GM18873 (cell line): ENCODE measurements at regions not wholly inside any gene's neighbourhood (a gene's known extent, or its start where the extent isn't known, plus 50 kb on each side); places are given as distances from the start of the nearest gene placed in this dataset.

Source experiments
- ATAC-seq: cut with Tn5 transposase; IDR thresholded peaks from one replicate; pipeline ENCODE4 v1.9.1; 2021; ENCODE audit warnings: mild to moderate bottlenecking, moderate library complexity, moderate number of reproducible peaks; ENCODE audit not compliant: unreplicated experiment, low FRiP score

DNA sequence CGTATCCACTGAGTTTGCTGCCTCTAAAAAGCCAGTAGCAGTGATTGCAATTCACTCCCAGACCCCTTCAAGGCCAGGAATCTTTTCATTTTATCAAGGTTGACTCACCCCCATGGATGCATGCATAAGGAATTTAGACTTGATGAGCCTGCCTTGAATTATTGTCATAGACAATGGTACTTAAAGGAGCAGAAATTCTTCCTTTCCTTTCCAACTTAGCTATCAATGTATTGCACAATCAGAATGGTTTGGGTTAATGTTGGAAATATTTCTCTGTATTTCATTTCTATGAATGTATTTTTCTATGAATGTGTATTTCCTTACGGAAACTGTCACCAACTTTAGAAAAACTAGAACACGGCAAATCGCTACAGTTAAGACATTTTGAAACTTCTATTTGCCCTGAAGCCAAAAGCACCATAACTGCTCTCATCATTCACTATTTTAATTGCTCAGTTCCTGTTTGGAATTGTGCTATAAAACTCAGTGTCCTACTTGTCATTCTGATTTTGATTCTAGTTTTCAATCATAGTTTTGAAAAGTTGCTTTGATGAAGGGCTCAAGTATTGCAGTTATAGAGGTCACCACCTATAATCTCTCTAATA, 355.7 kb upstream of the AKR1E2 start:
- ATAC-seq: no peak

DNA sequence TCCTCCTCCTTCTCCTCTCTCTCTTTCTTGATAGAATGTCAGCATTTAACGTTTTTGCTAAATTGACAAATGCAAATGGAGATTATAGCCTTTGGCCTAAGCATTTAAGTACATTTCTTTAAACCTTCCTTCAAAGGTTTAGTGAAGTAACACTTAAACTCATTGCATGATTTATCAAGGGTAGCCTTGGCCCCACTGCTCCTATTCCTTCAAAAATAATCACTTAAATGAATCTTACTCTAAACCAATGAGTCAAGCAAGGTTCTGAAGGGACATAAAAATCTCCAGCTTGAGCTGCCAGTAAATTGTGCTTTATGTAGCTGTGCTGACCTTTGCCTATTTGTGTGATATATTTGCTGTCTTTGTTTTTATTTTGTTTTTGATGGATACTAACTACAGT, 358.5 kb upstream of the AKR1E2 start:
- no peak for ATAC-seq

DNA sequence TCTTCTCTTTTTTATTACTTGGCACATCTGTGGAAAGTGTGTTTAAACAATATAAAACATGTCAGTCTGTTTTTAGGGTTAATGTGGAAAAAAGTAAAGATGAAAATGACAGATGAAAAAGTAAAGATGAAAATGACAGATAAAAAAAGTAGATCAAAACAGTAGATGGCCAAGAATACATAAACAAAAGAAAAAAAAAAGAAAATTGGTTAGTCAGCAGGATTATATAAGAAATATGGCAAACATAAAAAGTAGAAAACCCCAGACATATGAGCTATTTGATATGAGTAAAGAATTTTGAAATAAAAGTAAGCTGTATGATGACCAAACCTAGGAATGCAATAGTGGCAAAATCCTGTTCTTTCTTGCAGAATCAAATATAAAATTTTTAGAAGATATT, 365.7 kb upstream of the AKR1E2 start:
- no peak for ATAC-seq

DNA sequence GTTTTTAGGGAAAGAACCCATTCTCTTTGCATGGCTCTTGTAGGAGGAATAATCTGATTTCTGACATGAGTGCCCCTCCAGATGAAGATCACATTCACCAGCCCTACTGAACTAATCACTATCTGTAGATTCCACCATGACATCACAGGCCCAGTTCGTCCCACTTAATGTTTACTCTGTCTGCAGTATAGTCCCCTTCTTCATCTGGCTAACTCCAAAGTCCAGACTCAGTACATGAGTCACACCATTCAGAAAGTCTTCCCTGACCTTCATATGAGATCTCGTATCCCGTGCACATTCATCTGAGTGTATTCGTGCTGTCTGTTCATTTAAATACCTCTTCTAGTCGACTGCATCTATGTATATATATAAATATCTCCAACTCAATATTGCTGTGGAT, 366.5 kb upstream of the AKR1E2 start:
- no peak for ATAC-seq

DNA sequence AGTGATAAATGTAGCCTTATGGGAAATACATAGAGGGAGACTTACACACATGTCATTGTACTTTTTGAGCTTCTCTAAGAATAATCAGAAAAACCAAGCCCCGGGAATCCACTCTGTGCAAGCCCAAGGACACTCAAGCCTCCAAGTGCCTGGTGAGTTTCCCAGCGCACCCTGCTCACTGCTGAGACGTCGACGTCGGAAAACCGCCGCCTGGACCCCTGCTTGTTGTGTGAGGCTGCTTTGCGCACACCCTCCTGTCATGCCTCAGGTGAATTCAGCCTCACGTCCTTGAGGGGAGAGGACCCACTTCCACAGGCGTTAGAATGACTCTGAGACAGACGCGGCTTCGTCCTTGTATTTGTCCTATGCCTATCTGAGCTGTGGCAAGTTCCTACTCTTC, 368.4 kb upstream of the AKR1E2 start:
- ATAC-seq: no peak

DNA sequence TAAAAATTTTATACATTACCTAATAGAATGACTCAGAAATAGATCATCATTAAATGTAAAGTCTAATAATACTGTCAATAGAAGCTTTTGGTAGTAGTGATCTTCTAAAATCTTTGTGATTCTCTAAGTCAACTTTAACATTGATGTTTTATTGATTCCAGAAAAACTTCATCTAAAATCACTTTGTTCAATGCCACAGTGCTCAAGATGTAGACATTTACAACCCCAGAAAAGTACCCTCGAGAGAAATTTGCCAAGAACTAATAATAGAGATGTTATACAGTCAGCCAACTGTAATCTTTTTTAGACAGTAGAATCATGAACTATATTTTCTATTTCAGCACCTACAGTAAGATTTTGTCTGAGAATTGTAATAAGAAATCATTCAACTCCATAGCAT, 369.2 kb upstream of the AKR1E2 start:
- no peak for ATAC-seq

DNA sequence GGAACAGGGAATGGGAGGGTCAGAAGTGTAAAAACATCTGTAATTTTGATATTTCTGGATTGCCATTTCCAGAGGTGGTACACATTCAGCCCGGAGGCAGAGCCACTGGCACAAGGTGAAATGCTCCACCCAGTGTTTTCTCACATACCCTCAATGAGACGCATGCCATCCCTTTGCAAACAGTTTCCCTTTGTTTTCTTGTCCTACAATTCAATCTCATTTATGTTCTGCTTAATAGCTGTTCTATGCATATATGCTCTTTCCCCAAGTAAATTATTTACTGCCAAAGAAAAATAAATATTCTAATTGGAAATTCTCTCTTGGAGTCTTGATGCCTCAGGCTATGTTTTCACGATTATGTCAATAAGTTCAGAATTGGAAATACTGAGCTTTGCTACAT, 369.7 kb upstream of the AKR1E2 start:
- no peak for ATAC-seq

DNA sequence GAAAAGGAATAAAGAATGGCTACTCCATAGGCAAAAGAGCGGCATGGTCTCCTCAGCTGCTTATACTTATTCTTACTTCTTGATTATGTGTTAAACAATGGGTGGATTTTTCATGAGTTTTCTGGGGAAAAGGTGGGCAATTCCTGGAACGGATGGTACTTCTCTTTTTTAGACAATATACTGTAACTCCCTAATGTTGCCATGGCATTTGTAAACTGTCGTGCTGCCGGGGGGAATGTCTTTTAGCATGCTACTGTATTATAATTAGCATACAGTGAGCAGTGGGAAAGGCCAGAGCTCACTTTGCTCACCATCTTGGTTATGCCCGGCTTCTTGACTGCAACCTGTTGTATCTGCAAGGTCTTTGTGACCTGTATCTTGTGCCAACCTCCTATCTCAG, 372.1 kb upstream of the AKR1E2 start:
- no peak for ATAC-seq

DNA sequence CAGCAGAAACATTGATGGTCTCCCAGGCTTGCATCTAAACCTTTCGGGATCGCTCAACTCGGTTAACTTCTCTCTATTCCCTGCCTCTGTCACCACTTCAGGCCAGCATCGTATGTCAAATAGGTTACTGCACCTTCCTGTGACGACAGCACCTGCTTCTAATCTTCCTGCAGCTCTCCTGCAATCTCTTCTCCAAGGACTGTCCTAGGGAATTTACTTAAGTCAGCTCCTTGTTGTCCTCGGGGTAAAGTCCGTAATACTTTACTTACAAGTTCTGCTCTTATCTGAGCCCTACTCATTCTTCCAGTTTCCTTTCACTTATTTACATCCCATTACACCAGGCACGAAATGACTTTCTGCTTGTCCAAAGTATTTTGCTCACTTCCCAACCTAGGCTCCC, 372.7 kb upstream of the AKR1E2 start:
- ATAC-seq: no peak

DNA sequence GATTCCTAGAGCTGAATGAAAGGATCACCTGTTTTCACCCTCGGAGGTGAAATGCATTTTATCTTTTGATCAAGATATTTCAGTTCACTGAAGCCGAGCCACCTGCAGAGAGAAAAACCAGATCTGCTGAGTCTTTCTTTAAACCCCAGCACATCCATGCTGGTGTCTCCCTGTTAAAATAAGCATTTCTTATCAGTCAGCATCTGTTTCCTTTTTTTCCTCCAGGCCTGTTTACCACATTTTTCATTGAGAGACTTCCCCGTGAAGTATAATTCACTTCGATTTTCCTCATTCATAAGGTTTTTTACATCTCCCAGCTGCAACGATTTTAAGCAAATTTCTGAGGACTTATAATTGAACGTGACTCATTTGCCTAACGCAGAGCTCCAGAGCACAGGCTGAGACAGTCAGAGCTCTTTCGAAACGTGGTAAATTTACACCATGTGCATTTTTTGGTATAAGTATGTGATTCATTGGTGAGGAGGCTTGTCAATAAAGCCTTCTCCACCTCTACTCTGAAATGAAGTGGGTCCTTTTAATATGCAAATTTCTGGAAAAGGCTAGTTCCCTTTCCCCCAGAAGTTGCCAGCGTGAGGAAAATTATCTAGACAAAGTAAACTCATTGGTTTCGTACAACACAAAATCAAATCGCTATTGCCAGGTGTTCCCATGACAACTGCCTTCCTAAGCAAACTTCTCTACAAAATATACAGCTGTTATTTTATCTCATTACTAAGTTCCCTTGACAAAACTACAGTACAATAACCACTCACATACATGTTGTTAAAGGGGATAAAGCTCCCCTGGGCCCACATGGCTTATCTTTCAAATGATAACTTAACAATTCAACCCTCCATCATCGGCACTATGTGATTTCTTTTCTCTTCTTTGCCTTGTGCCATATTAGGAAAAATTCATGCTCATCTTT, 374.8 kb upstream of the AKR1E2 start:
- ATAC-seq: no peak

DNA sequence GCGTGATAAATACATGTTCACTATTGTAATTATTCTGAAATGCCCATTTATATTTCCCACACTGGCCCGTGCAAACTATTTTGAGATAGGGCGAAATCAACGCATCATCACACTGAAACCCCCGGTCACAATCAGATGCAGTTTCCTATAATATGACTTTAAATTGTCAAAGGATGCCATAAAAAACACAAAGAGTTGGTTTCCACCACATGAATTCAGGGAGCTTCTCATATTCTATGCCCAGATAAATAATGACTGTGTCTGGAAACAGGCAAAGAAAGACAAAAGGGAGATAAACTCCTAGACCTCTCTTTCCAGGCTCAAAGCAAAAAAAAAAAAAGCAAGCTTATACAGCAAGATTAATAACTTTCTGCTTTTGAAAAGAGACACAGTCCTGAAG, 375.8 kb upstream of the AKR1E2 start:
- ATAC-seq: no peak

DNA sequence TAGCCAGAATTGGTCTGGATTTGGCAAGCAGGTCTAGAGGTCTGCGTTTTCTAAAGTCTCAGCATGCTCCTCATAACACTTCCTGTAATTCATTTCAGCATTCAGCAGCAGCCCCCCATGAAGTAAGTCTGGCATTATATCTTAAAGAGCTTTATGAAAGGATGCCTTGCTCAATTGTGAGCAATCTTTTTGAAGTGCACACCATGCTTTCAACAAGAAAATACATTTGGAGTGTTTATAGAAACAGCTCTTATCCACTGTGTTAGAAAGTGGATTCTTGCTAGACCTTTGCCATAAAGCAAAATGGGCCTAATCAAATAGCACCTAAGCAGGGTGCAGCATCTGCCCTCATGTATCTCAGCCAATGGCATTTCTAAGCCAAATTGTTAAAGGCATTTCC, 378.0 kb upstream of the AKR1E2 start:
- no peak for ATAC-seq

DNA sequence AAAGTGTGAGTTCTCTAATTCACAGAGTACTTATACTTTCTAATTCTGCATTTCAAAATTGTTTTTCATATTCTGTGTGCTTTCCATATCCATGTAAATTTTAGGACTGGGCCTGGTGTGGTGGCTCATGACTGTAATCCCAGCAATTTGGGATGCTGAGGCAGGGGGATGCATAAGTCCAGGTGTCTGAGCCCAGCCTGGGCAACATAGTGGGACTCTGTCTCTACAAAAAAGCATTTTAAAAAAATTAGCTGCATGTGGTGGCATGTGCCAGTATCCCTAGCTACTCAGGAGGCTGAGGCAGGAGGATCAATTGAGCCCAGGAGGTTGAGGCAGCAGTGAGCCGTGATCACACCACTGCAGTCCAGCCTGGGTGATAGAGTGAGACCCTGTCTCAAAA, 382.6 kb upstream of the AKR1E2 start:
- no peak for ATAC-seq

DNA sequence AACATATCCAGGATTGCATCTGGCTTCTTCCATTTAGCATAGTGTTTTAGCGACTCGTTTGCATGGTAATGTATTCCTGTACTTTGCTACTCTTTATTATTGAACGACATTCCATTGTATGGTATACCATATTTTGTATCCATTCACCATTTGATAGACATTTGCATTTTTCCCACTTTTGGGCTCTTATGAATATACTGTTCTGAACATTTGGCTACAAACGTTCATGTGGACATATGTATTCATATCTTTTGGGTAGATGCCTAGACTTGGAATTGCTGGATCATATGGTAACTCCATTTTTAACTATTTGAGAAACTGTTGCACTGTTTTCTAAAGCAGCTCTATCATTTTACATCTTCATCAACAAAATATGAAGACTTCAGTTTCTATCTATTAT, 383.7 kb upstream of the AKR1E2 start:
- ATAC-seq: no peak

DNA sequence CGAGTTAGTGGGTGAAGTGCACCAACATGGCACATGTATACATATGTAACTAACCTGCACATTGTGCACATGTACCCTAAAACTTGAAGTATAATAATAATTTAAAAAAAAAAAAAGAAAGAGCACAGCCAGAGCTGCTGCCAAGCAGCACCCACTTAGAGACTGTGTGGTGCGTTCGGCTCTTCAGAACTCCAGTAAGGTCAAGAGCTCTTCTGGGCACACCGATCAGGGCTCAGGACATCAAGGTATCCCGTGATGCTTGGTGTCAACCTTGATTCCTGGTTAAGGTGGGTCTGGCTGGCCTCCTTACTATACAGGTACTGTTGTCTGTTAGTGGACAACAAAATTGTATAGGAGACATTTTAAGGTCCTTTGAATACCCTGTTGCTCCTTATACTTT, 385.7 kb upstream of the AKR1E2 start:
- no peak for ATAC-seq

DNA sequence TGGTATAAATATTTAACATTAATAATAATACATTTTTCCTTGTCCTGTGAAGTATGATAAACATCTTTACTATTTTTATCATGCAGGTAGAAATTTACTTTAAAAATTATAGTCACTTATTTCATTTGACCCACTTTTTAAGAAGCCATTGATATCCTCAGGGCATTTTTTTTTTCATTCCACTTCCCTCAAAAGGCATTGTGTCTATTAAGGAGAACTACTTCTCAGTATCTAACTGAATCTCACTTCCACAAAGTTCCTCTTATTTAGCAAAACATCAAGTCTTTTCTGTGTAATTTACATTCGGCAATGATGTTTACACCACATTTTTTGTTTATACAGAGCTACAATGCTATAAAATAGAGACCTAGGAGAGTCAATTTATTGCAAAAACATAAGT, 388.2 kb upstream of the AKR1E2 start:
- no peak for ATAC-seq

DNA sequence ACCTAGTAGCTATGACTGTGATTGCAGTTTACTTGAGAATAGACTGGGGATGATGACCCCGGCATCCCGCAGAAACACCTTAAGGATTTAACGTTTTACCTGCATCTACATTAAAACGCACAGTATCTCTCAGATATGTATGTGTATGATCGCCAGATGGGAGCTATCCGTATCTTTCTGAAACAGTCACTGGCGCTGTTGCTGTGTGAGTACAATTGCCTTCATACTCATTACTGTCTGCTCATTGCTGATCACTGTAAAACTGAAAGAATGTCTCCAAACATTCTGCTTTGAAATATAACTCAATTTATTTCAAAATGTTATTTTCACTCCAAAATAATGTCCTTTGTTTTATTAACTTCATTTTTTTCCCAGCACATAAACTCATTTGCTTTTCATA, 388.9 kb upstream of the AKR1E2 start:
- ATAC-seq: no peak

DNA sequence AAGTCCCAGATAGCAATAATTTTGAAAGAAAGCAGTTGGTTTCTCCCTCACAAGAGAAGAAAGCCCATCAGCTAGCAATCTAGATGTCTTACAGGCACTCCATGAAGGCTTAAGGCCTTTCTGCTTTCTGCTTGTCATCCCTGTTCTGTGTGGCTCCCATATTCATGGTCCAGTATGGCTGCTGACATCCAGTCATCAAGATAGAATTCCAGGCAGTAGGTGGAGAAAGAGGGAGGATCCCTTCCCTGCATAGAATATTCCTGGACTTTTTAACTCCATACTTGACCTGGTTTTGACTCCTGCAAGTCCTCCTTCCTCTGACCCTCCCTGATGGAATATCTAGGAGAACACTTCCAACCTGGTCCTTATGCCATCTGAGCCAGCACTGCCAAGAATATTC, 389.9 kb upstream of the AKR1E2 start:
- no peak for ATAC-seq

DNA sequence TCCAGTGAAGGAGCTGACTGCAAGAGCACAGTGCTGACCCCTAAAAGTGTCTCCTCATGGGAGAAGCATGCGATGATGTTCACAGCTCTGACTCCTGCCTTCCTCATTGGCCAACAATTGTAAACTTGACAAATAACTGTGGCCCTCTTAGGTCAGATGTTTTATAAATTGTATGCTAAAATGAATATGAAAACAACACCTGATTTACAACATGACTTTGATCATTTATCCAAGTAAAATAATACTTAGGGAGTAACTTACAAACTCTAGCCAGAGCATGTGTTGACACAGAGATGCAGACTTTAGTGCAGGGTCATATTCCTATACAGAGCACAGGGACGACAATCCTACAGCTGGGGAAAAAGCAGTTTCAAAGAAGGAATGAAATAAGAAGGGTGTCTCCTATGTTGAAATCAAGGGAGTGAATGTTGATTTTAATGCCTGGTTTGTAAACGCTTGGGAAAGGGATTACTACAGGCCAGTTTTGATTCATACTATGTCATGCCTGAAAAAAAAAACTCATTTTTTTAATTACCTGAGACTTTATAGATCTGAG, 391.4 kb upstream of the AKR1E2 start:
- ATAC-seq: no peak

DNA sequence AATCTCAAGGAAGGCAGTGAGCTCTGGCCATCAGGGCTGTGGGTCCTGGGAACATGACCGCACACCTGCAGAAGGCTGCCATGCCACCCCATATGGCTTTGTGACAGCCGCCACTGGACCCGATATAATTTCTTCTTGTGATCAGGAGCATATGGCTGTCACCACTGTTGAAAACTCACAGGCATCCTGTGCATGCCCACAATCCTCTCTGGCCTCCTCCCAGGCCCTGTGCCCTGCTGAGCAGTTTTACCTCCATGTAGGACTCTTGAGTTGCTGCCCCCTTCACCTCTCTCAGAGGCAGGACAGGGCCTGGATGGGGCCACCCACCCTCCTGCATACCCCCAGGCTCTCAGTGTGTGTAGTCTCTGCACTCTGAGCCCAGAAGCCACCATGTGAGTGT, 391.9 kb upstream of the AKR1E2 start:
- no peak for ATAC-seq

DNA sequence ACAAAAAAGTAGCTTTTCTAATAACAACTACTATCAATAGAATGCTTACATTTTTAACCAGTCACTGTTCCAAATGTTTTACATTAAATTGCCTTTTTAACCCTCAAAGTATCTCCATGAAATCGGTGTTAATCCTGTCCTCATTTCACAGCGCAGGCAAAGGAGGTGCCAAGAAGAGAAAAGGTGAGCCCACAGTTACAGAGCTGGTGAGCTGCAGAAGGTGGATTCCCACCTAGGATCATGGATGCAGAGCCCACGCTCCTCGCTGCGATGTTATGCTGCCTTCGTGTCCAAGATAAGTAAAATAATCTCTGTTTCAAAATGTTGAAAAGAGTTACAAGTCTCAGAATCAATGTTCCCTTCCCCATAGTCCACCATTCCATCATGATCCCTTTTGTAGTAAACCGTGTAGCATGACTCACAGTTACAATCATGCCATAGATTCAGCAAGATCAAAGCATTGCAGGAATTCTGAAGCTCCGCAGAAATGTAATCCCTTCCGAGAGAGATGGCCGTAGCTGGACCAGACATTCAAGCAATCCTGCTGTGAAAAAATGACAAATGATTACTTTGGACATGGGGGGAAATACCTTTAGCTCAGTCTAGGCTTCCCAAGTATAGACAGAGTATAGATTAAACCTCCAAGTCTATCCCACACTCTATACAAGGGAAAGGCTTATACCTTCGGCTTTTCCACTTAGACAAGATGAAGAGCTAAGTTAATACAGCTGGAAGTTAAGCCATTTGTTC, 394.7 kb upstream of the AKR1E2 start:
- no peak for ATAC-seq
